AG10803 (cell line): ENCODE measurements at regions not wholly inside any gene's neighbourhood (a gene's known extent, or its start where the extent isn't known, plus 50 kb on each side); places are given as distances from the start of the nearest gene placed in this dataset.

Experiments
- DNase-seq: peaks from one replicate; pipeline ENCODE4 v3.0.0; 2010; ENCODE audit warnings: low read depth
- H3K4me3 ChIP-seq: 2 replicates; pipeline ENCODE4 v1.5.1; 2011; ENCODE audit warnings: mild to moderate bottlenecking, low read length, control low read depth
- TF ChIP-seq, protein P1 (sequence below): conservative IDR thresholded peaks from 2 replicates; pipeline ENCODE4 v1.5.1; 2011; ENCODE audit warnings: mild to moderate bottlenecking, low read length, control low read depth, inconsistent platforms

DNA sequence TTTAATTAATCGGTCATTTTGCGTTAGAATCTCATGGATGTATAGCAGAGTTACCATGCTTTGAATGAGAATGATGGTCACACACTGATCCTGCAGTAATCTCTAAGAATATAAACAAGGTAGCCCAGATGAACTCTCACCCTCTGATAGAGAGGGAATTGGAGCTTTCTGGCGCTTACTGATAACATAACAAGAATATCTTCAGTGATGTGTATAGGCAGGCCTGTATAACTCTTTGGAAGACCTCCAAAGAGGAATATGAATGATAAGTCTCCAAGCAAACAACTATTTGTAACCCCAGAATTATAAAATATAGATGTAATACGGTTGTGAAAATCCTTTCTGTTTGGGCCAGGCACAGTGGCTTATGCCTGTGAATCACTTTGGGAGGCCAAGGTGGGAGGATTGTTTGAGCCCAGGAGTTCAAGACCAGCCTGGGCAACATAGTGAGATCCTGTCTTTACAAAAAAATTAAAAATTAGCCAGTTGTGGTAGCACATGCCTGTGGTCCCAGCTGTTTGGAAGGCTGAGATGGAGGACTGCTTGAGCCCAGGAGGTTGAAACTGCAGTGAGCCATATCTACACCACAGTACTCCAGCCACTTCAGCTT is 52.5 kb upstream of the LTBP1 start:
- TF ChIP-seq, protein P1, sequence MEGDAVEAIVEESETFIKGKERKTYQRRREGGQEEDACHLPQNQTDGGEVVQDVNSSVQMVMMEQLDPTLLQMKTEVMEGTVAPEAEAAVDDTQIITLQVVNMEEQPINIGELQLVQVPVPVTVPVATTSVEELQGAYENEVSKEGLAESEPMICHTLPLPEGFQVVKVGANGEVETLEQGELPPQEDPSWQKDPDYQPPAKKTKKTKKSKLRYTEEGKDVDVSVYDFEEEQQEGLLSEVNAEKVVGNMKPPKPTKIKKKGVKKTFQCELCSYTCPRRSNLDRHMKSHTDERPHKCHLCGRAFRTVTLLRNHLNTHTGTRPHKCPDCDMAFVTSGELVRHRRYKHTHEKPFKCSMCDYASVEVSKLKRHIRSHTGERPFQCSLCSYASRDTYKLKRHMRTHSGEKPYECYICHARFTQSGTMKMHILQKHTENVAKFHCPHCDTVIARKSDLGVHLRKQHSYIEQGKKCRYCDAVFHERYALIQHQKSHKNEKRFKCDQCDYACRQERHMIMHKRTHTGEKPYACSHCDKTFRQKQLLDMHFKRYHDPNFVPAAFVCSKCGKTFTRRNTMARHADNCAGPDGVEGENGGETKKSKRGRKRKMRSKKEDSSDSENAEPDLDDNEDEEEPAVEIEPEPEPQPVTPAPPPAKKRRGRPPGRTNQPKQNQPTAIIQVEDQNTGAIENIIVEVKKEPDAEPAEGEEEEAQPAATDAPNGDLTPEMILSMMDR, result no peak
- DNase-seq, result no peak
- no peak overlapping the region for H3K4me3 ChIP-seq

DNA sequence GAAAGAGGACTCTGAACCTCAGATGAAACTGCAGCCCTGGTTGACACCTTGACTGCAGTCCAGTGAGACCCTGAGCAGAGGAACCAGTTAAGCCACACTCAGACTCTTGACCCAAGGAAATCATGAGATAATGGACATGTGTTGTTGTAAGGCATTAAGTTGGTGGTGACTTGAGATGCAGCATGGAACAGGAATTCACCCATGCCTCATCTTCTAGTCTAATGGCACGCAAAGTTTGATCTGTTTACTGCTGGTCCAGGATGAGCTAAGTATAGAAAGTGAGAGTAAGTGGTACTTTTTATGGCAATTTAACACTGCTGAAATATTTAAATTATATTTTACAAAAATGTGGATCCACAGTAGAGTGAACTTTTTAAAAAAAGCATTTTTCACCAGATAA is 51.3 kb upstream of the LTBP1 start:
- TF ChIP-seq, protein P1, result no peak
- H3K4me3 ChIP-seq, result no peak overlapping the region
- peak; percentile 22 for DNase-seq
